GM19193 (cell line): ENCODE measurements at regions not wholly inside any gene's neighbourhood (a gene's known extent, or its start where the extent isn't known, plus 50 kb on each side); places are given as distances from the start of the nearest gene placed in this dataset.

ENCODE experiments used
- POLR2A ChIP-seq: IDR thresholded peaks from 4 replicates; pipeline ENCODE4 v1.6.1; 2011; ENCODE audit not compliant: insufficient read depth, insufficient read length; ENCODE audit errors: extremely low read depth

DNA sequence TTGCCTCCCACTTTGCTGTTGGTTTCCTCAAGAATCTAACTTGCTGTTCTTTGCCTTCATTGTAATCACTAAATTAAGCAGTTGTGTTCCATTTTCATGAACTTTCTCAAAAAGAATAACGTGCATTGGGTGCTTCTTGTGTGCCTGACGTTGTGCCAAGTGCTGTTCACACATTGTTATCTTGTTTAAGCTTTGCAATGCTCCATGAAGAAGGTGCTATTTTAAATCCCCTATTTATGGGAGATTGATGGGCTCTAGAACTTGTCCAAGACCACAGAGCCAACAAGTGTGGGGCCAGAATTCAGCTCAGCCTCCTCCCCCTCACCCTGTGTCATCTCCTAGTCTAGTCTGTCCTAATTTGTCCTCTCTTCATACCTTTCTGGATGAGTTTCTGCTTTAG lies 199.8 kb downstream of the C1orf94 start:
- no peak for TF ChIP-seq POLR2A

GRCh38 chr1:34378968-34379856 lies 202.5 kb downstream of the C1orf94 start:
- no peak for TF ChIP-seq POLR2A

DNA sequence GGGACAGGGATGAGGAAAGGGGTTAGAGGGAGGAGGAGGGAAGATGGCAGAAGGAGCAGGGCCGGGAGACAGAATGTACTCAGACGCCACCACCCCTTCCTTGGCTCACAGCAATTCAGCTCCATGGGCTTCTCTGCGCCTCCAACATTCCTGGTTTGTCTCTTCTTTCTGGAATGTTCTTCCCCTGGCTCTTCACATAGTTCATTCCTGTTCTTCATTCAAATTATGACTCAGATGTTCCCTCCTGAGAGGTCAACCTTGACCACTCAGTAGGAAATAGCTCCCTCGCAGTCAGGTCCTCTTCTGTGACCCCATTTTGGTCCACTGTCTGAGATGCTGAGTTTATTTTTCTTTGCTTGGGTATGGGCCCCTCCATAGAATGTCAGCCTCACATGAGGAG lies 203.2 kb downstream of the C1orf94 start:
- TF ChIP-seq POLR2A: no peak

GRCh38 chr1:34380526-34381124 lies 203.9 kb downstream of the C1orf94 start:
- no peak for TF ChIP-seq POLR2A

DNA sequence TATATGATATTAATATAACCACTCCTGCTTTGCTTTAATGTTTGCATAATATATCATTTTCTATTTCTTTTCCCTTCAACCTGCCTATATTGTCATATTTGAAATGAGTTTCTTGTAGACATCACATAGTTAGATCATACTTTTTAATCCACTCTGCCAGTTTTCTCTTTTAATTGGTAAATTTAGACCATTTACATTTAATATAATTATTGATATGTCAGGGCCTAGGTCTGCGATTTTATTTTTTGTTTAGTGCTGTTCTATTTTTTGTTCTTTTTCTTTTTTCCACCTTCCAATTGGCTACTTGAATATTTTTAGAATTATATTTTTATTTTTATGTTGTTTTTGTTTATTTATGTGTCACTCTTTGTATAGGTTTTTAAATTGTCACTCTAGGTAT lies 213.3 kb downstream of the C1orf94 start:
- TF ChIP-seq POLR2A: no peak

- no peak for TF ChIP-seq POLR2A
Measured at GRCh38 chr1:34396042-34396441, 219.3 kb downstream of the C1orf94 start.

GRCh38 chr1:34398241-34398915 lies 221.7 kb downstream of the C1orf94 start:
- no peak for TF ChIP-seq POLR2A

DNA sequence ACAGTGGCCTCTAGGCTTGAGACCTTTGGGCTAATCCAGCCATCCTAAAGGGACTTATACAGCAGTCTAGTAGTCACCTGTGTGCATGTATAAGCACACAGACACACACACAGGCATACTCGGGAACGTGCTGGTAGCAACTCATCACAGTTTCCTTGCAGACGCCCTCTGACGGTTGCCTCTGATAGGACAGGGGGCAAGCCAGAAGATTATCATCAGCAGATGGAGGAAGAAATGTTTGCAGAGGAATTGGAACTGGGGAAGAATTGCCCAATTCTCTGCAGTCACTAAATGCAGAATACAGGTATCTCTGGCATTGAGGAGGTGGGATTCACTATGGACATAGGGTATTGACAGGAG lies 222.2 kb downstream of the C1orf94 start:
- TF ChIP-seq POLR2A: no peak

- TF ChIP-seq POLR2A: no peak
Measured at GRCh38 chr1:34400675-34401074, 224.0 kb downstream of the C1orf94 start.

DNA sequence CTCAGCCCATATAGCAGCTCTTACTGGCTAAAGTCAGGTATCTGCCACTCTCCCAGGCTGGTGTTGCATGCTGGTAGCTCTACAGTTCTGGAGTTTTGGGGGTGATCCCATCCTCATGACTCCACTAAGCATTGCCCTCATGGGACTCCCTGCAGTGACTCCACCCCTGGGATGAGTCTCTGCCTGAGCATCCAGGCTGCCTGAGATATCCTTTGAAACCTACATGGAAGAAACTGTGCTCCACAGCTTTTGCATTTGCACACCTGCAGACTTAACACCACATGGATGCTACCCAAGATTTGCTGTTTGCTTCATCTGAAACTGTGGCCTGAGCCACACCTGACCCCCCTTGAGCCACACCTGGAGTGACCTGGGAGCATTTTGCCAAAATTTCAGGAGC lies 226.4 kb downstream of the C1orf94 start:
- no peak for TF ChIP-seq POLR2A

- no peak for TF ChIP-seq POLR2A
Measured at GRCh38 chr1:34404804-34405203, 228.1 kb downstream of the C1orf94 start.

GRCh38 chr1:34405266-34405959 lies 228.7 kb downstream of the C1orf94 start:
- TF ChIP-seq POLR2A: no peak

- TF ChIP-seq POLR2A: no peak
Measured at GRCh38 chr1:34406377-34406776, 229.7 kb downstream of the C1orf94 start.

DNA sequence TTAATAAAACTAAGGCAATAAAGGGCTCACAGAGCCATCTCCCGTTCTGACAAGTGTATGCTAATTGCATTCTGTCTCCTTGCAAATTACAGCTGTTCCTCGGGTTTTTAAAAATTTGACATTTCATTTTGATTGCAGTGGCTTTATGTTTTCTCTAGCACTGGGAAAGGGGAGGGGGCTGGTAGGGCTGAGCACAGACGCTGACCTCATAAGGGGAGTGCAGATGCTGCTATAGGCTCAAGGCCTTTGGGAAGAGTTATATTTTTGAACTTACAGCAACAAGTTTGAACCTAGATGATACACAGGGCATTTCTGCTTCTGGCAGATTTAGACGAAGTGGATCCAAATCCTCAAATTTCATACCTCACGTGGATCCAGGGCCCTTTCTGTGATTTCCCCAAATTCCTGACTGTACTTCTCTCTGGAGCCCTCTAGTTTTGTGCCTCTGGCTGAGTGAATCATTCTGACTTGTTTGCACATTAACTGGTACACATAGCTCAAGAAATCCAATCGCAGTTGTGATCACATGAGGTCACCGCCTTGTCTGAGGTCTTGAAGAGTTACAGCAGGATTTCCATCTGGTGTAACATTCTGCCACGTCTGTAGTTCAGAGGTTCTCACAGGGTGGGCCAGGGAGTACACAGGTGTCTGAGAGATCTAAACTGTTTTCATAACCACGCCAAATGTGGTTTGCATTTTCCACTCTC lies 230.3 kb downstream of the C1orf94 start:
- TF ChIP-seq POLR2A: no peak

GRCh38 chr1:34408011-34408410 lies 231.3 kb downstream of the C1orf94 start:
- TF ChIP-seq POLR2A: no peak
